A549 (cell line): ENCODE measurements at regions not wholly inside any gene's neighbourhood (a gene's known extent, or its start where the extent isn't known, plus 50 kb on each side); places are given as distances from the start of the nearest gene placed in this dataset.

Experiments
- EP300 ChIP-seq, 2 experiments: fragments of >200 bp; sonication (Bioruptor Twin); formaldehyde crosslinking; IDR thresholded peaks; 2 replicates in 1 of 2; 3 replicates in 1 of 2; pipeline ENCODE4 v1.6.1; 2016 to 2017
- FOSL2 ChIP-seq, 2 experiments: fragments of 450-650 bp in 1 of 2; fragments of >200 bp in 1 of 2; sonication (Bioruptor Twin) in 1 of 2; formaldehyde crosslinking; IDR thresholded peaks; 2 replicates each; pipeline versions ENCODE4 v1.5.0 to v1.6.1; 2016 to 2020; ENCODE audit warnings: mild to moderate bottlenecking in 1 of 2, moderate library complexity in 1 of 2
- HDAC2 ChIP-seq: fragments of 200-600 bp; sonication (generic); IDR thresholded peaks from 2 replicates; pipeline ENCODE4 v1.6.1; 2016
- HOXA7 ChIP-seq: fragments of 250-450 bp; sonication (Bioruptor Pico); IDR thresholded peaks from 2 replicates; pipeline ENCODE4 v1.5.0; 2020; ENCODE audit warnings: mild to moderate bottlenecking, moderate library complexity
- KDM1A ChIP-seq: fragments of 200-600 bp; sonication (generic); IDR thresholded peaks from 2 replicates; pipeline ENCODE4 v1.6.1; 2016; ENCODE audit warnings: low read depth, mild to moderate bottlenecking
- PHF8 ChIP-seq: fragments of 200-600 bp; sonication (generic); IDR thresholded peaks from 2 replicates; pipeline ENCODE4 v1.6.1; 2016; ENCODE audit warnings: low read depth, mild to moderate bottlenecking, antibody characterized with exemption, moderate library complexity, borderline replicate concordance
- POLR2A ChIP-seq: IDR thresholded peaks from 2 replicates; pipeline ENCODE4 v1.6.1; 2012; ENCODE audit warnings: mild to moderate bottlenecking, low read length
- RCOR1 ChIP-seq: fragments of 150-350 bp; IDR thresholded peaks from 2 replicates; pipeline ENCODE4 v1.6.1; 2014; ENCODE audit warnings: antibody characterized with exemption, low read length, low read depth
- RNF2 ChIP-seq: fragments of 200-600 bp; sonication (generic); IDR thresholded peaks from 2 replicates; pipeline ENCODE4 v1.6.1; 2016; ENCODE audit warnings: low read depth, mild to moderate bottlenecking, antibody characterized with exemption, moderate library complexity, borderline replicate concordance
- ZNF302 ChIP-seq: fragments of 250-450 bp; sonication (Bioruptor Pico); IDR thresholded peaks from 2 replicates; pipeline ENCODE4 v1.9.0; 2021; ENCODE audit warnings: inconsistent platforms, mild to moderate bottlenecking, moderate library complexity
- TF ChIP-seq, protein P1 (sequence below): fragments of >200 bp; sonication (Bioruptor Twin); formaldehyde crosslinking; IDR thresholded peaks from 3 replicates; pipeline ENCODE4 v1.5.1; 2016
- TF ChIP-seq, protein P2 (sequence below): IDR thresholded peaks from 2 replicates; pipeline ENCODE4 v1.6.1; 2012
- TF ChIP-seq, protein P3 (sequence below): fragments of 150-350 bp; IDR thresholded peaks from 2 replicates; pipeline ENCODE4 v1.6.1; 2014; ENCODE audit warnings: low read depth, mild to moderate bottlenecking, low read length
- TF ChIP-seq, protein P4 (sequence below): fragments of 450-650 bp; IDR thresholded peaks from 2 replicates; pipeline ENCODE4 v1.6.1; 2014; ENCODE audit warnings: antibody characterized with exemption

DNA sequence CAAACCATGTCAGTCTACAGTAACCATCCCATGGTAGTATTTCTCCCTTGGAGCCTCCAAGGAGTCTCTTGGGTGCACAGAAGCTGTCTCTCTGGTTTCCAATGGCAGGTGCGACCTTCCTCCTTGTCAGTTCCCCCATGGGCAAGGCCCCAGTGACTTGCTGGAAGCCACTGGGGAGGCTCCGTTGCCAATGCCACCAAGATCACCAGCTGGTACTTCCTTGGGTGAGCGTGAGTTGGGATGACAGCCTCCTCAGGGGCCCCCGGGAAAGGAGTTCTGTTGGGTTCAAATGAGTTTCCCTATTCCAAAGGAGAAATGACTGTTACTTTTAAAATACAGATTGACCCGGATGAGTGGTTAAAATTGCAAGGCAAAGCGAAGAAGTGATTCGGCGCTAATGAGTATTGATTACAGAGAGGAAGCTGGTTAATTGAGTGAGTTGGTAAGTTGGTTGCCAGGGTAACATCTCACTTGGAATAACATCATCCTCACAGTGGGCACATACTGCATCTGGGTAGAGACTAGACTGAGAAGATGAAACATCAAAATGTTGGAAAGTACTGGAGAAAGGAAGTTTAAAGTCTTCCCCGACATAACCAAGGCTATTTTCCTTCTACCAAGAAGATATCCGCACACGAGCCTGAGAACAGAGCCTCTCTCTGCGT lies 53.0 kb upstream of the LAPTM5 start:
- TF ChIP-seq HDAC2: no peak
- TF ChIP-seq, protein P1, sequence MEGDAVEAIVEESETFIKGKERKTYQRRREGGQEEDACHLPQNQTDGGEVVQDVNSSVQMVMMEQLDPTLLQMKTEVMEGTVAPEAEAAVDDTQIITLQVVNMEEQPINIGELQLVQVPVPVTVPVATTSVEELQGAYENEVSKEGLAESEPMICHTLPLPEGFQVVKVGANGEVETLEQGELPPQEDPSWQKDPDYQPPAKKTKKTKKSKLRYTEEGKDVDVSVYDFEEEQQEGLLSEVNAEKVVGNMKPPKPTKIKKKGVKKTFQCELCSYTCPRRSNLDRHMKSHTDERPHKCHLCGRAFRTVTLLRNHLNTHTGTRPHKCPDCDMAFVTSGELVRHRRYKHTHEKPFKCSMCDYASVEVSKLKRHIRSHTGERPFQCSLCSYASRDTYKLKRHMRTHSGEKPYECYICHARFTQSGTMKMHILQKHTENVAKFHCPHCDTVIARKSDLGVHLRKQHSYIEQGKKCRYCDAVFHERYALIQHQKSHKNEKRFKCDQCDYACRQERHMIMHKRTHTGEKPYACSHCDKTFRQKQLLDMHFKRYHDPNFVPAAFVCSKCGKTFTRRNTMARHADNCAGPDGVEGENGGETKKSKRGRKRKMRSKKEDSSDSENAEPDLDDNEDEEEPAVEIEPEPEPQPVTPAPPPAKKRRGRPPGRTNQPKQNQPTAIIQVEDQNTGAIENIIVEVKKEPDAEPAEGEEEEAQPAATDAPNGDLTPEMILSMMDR: no peak
- no peak for TF ChIP-seq EP300 (IDR thresholded peaks at IDR 0.05)
- TF ChIP-seq, protein P2, sequence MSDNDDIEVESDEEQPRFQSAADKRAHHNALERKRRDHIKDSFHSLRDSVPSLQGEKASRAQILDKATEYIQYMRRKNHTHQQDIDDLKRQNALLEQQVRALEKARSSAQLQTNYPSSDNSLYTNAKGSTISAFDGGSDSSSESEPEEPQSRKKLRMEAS: no peak
- TF ChIP-seq, protein P3, sequence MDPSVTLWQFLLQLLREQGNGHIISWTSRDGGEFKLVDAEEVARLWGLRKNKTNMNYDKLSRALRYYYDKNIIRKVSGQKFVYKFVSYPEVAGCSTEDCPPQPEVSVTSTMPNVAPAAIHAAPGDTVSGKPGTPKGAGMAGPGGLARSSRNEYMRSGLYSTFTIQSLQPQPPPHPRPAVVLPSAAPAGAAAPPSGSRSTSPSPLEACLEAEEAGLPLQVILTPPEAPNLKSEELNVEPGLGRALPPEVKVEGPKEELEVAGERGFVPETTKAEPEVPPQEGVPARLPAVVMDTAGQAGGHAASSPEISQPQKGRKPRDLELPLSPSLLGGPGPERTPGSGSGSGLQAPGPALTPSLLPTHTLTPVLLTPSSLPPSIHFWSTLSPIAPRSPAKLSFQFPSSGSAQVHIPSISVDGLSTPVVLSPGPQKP: no peak
- TF ChIP-seq PHF8: no peak
- no peak for TF ChIP-seq HOXA7
- no peak for TF ChIP-seq POLR2A
- TF ChIP-seq, protein P4, sequence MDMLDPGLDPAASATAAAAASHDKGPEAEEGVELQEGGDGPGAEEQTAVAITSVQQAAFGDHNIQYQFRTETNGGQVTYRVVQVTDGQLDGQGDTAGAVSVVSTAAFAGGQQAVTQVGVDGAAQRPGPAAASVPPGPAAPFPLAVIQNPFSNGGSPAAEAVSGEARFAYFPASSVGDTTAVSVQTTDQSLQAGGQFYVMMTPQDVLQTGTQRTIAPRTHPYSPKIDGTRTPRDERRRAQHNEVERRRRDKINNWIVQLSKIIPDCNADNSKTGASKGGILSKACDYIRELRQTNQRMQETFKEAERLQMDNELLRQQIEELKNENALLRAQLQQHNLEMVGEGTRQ: no peak
- no peak for TF ChIP-seq KDM1A
- TF ChIP-seq FOSL2 (IDR thresholded peaks at IDR 0.05): no peak
- TF ChIP-seq FOSL2 (CRISPR knock-in tag; IDR thresholded peaks at IDR 0.05): no peak
- TF ChIP-seq RCOR1: no peak
- TF ChIP-seq RNF2: no peak
- TF ChIP-seq ZNF302 (CRISPR knock-in tag): no peak
